Left forelimb (tissue), 1 donor: ENCODE measurements at regions not wholly inside any gene's neighbourhood (a gene's known extent, or its start where the extent isn't known, plus 50 kb on each side); places are given as distances from the start of the nearest gene placed in this dataset.

ENCODE experiments used
- DNase-seq: peaks from one replicate; pipeline ENCODE4 v3.0.0-alpha.2; 2018; ENCODE audit warnings: low spot score

- DNase-seq, result no peak
Observed at GRCh38 chr14:104514156-104514848, 65.3 kb upstream of the C14orf180 start.

- DNase-seq, result no peak
Observed at GRCh38 chr14:104515059-104515810, 64.3 kb upstream of the C14orf180 start.

GRCh38 chr14:104515811-104516780, 63.5 kb upstream of the C14orf180 start:
- no peak for DNase-seq

- no peak for DNase-seq
Observed at GRCh38 chr14:104516906-104517305, 62.7 kb upstream of the C14orf180 start.

- DNase-seq, result no peak
Observed at GRCh38 chr14:104517426-104517825, 62.1 kb upstream of the C14orf180 start.

GRCh38 chr14:104517867-104518266, 61.7 kb upstream of the C14orf180 start:
- no peak for DNase-seq

GRCh38 chr14:104518659-104519350, 60.8 kb upstream of the C14orf180 start:
- DNase-seq, result no peak

- no peak for DNase-seq
Observed at GRCh38 chr14:104519721-104520120, 59.8 kb upstream of the C14orf180 start.

GRCh38 chr14:104520620-104521410, 58.7 kb upstream of the C14orf180 start:
- peak; percentile 17 for DNase-seq

GRCh38 chr14:104521816-104522745, 57.5 kb upstream of the C14orf180 start:
- DNase-seq, result peak; percentile 40

GRCh38 chr14:104522926-104523545, 56.5 kb upstream of the C14orf180 start:
- peak; percentile 46 for DNase-seq

GRCh38 chr14:104523546-104523935, 56.0 kb upstream of the C14orf180 start:
- no peak for DNase-seq

GRCh38 chr14:104524726-104525125, 54.8 kb upstream of the C14orf180 start:
- peak; percentile 46 for DNase-seq

GRCh38 chr14:104526723-104527645, 52.6 kb upstream of the C14orf180 start:
- DNase-seq, result no peak

GRCh38 chr14:104527857-104528459, 51.6 kb upstream of the C14orf180 start:
- DNase-seq, result no peak

GRCh38 chr14:104528496-104528895, 51.1 kb upstream of the C14orf180 start:
- DNase-seq, result peak; percentile 18
